NCI-H748 (cell line): ENCODE measurements at regions not wholly inside any gene's neighbourhood (a gene's known extent, or its start where the extent isn't known, plus 50 kb on each side); places are given as distances from the start of the nearest gene placed in this dataset.

Source experiments
- DNase-seq: peaks from one replicate; lab custom pipeline; 2025; ENCODE audit not compliant: unreplicated experiment; lab: John Stamatoyannopoulos, UW

DNA sequence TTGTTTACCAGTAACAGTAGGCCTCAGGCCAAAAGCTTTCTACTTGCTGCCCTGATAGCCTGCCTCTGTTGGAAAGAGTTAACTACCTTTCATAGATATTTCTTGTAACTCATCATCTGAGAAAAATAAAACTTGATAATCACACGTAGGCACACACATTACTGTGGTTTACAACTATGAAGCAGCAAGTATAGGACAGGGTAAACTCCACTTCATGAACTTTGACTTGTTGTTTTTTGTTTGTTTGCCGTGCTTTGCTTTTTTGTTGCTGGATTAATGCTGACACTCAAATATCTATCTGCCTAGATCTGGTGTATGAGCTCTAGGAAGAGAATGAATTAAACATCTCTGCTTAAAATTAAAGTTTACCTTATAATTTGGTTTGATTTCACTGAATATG is 924.7 kb upstream of the ADGRL2 start:
- DNase-seq, result no peak

DNA sequence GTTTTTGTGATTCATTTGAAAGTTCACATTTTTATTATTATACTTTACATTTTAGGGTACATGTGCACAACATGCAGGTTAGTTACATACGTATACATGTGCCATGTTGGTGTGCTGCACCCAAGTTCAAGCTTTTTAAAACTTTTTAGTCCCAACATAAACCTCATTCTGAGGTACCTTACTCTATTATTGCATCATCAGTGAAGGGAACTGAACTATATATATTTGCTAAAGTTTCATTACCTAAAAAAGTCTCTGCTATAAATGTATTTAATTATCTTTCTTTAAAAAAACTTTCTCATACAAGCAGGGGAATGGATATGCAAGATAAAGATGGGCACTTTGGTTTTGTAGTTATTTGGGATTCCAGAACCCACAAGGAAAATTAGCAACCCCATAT is 931.4 kb upstream of the ADGRL2 start:
- no peak for DNase-seq

DNA sequence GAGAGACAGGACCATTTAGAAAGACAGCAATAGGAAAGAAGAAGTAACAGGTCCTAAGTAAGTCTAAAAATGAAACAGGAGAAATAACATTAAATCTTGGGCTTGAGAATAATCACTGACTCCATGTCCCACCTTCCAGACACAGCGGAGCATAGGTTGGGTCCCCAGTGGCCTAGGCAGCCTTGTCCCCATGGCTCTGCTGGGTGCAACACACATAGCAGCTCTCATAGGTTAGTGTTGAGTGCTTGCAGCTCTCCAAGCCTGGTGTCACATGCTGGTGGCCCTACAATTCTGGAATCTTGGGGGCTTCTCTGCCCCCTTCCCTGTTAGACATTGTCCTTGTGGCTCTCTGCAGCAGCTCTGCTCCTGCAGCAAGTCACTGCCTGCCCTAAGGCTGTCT is 952.8 kb upstream of the ADGRL2 start:
- no peak for DNase-seq

DNA sequence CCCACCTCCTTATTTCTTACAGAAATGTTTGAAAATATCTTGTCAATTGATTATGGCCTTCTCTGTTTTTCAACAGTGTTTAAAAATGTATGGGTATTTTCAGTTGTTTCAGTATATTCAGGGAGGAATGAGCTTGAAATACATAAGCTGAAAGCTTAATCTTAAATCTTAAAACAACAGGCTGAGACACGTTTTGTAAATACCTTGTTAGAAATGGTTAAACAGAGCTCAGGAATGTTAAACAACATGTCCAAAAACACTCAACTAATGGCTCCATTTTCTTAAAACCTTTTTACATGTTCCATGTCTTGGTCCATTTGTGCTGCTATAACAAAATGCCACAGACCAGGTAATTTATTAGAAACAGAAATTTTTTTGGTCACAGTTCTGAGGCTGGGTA is 953.8 kb upstream of the ADGRL2 start:
- DNase-seq, result no peak

DNA sequence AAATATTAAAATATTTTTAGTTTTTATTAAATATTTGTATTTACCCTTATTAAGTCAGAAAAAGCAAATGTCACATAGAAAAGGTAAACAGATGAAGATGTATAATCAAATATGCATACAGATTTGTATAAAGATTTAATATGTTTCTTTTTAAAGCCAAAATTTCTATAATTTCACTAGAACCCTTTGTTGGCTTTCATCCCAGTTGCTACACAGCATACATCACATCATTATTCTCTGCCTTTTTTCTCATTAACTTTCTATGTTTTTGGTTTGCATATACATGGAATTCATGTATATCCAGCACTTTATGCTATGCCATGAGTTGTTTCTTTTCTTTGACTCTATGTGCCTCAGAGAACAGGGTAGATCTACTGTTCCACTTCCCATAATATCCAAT is 957.9 kb upstream of the ADGRL2 start:
- DNase-seq, result no peak

DNA sequence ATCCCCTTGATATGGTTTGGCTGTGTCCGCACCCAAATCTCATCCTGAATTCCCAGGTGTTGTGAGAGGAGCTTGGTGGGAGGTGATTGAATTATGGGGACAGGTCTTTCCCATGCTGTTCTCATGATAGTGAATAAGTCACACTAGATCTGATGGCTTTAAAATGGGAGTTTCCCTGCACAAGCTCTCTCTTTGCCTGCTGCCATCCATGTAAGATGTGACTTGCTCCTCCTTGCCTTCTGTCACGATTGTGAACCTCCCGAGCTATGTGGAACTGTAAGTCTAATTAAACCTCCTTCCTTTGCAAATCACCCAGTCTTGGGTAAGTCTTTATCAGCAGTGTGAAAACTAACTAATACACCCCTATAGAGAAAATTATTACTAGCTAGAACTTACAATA is 959.5 kb upstream of the ADGRL2 start:
- no peak for DNase-seq

DNA sequence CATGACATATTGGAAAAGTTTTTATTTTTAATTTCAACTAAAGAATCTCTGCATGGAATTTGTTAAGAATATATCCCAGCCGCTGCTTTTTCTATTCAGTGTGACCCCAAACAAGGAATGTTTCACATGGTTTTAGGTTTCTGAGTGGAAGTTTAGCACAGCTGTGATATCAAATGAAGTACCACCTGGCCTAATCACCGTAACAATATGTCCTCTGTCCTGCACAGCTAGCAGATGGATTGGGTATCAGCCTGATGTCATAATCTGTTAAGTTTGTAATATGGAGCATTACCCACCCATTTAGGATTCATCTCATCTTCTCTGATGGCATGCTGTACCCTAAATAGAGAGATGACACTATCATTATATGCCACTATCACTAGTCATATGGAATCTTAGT is 963.7 kb upstream of the ADGRL2 start:
- no peak for DNase-seq

DNA sequence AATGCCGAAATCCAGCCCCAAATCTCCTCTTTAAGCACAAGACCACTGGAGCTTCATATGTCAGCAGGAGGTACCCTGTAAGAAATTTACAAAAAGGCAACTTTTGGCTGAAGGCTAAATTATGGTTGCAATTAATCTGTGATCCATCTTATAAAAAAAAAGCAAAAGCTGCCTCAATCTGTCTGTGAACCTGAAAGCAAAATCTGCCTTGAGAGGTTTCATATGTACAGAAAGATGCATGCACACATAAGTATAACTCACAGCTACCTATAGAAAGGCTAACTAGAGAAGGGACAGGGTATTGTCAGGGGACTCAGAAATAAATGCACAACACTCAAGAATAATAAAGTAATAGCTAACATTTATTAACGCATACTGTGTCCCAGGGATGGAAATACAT is 964.2 kb upstream of the ADGRL2 start:
- DNase-seq, result no peak

DNA sequence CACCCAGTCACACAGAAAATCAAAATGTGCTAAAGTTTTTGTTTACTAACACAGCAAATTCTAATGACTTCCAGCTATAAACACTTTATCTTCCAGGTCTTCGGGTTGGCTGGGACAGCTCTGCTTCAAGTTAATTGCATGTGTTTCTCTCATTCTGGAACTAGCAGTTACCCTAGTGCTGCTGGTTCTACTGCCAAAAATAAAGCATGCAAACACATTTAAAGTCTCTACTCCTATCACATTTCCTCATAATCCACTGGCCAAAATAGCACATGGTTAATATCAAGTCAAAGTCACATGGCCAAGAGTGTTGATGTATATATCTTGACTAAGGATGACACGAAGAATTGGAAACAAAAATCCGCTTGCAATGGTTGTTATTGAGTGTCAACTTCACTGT is 973.1 kb upstream of the ADGRL2 start:
- DNase-seq, result no peak

DNA sequence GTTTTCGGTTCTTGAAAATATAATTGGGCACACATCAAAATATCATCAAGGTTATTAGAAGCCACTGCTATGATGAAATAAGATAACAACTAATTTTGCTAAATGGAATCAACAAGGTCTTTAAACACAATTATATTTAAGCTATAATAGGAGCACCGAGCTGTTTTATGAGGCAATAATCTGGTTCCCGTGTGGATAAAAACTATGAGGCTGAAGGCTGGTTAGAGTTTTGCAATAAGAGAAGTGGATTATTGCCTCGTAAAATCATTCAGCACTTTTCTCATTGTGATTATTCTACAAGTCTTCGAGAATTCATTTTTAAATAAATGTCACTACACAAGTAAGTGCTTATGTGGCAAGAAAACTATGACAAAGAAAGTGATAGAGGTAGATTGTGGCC is 975.7 kb upstream of the ADGRL2 start:
- no peak for DNase-seq

DNA sequence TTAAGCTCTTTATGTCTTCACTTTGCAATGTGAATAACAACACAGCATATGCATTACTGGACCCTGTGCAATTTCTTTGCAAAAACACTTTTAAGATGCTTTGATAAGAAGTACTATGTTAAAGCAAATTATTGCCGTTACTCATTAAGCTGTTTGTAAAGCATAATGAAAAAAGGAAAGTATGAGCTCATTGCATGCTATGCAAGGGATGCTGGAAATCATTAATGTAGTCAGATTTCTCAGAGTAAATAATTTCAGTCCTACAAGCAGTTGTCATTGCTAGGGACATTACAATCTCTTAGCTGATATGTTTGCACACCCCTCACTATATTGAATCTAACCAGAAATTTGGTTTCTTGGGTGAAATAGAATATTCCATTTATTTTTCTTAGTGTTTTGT is 982.5 kb upstream of the ADGRL2 start:
- no peak for DNase-seq

DNA sequence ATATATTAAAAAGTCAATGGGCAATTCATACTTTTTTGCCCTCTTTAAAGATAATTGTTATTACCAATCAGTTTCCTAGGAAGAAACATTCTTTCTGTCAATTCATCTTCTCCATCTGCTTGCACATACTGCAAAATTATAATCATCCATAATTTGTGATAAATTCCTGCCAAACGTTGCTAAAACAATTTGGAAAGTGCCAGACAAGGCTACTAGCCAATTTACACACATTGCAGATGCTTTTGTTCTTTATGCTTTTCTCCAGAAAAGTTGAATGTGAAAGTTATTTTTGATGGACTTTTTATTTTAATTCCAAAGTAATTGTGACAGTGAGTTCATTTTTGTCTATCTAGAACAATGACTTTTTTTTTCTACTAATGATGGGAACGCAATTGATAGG is 992.8 kb upstream of the ADGRL2 start:
- no peak for DNase-seq

DNA sequence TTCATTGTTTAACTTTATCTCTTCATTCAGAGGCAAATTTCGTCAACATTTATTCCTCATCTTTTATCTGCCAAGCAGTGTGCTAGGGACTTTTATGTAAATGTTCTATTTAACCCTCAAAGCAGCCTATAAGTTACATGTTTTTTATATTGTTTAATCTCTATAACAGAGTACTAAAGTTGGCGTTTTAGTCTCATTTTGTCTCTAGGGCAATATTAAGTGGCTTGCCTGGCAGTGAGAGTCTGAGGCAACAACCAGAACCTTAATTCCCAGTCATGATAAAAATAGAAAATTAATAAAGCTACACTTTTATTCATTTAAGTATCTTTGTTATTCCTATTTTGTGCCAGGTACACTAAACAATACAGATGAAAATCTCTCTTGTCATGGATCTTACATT is 994.3 kb upstream of the ADGRL2 start:
- no peak for DNase-seq

DNA sequence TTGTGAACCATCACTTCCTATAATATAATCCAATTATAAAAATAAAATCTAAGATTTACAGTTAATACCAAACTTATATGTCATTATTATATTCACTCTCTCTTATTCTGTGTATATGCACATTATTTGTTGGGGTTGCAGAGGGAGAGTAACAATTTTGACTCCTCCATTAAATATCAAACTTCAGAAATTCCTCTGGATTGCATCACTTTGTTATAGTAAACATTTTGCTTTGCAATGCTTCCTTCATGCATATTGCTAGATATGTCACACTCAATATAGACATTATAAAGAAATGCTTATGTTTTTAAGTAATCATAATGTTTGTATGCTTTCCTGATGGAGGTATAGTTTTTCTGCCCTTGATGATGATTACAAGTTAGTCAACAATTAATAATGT is 999.0 kb upstream of the ADGRL2 start:
- DNase-seq, result no peak

DNA sequence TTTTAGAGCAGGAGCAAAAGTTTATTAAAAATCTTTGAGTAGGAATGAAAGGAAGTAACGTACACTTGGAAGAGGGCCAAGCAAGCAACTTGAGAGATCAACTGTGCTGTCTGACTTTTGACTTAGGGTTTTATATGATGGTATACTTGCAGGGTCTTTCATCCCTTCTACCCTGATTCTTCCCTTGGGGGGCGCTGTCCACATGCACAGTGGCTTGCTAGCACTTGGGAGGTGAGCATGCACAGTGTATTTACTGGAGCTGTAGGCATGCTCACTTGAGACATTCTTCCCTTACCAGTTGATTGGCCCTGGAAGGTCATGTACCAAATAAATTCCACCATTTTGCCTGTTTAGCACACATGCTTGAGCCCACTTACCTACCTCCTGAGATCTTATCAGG is 1001.3 kb upstream of the ADGRL2 start:
- DNase-seq, result peak; percentile 15

DNA sequence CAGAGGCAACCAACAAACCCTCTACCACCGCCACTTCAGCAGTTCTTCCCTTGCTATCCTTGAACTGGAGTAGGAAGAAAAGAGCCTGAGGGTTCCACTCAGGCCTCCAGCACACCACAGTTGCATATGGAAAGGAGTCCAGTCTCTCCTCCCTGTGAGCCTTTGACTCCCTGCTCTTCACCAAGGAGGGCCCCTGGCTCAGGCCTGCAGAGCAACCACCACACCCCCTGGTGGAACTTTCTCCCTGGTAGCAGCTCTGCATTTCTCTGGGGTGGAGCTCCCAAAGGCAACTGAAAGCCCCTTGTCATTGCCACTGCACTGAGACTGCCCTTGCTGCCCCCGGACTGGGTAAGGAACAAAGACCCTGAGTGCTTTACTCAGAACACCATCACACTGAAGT is 1021.5 kb upstream of the ADGRL2 start:
- DNase-seq, result no peak

DNA sequence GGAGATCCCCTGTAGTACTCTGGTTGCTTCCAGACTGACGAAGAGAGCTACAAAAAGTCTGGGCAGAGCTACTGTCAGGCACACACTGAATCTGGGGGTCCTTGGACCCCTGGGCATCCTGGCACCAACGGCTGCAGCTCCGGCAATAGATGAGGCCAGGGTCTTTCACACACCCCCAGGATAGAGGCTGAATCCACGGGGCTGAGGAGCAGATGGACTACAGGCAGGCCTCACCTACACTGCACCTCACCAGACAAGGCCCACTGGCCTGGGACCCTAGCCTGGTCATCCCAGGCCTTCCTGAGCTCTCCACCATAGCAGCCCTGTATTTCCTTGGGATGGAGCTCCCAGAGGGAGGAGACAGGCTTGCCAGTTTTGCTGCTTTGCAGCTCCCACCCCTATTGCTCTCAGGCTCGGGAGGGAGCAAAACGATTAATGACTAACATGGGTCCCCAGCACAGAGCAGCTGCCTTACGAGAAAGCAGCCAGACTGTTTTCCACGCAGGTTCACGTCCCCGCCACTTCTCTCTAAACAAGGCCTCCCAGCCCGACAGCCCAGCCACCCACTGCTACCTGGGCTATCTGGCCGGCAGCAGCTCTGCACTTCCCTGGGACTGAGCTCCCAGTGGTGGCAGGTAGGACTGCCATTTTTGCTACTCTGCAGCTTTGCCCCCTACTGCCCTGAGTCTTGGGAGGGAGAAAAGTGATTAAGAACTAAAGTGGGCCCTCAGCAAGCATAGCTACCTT is 1022.5 kb upstream of the ADGRL2 start:
- no peak for DNase-seq

DNA sequence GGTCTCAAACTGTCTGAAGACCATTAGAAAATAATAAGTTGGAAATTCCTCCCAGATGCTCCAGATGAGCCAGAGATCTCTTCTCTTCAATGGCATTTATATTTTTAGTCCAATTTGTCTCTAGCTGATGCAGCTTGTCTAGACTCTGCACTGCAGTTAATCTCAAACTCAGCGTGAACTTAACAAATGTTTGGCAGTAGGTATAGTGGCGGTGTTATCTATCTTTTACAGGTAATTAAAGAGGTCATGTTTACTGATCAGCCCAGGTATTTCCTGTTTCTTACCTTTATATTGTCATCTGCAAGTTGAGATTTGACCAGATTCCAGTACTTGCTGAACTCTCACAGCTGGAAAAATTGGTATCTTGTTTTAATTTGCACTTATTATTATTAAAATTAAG is 1024.5 kb upstream of the ADGRL2 start:
- peak; percentile 31 for DNase-seq

DNA sequence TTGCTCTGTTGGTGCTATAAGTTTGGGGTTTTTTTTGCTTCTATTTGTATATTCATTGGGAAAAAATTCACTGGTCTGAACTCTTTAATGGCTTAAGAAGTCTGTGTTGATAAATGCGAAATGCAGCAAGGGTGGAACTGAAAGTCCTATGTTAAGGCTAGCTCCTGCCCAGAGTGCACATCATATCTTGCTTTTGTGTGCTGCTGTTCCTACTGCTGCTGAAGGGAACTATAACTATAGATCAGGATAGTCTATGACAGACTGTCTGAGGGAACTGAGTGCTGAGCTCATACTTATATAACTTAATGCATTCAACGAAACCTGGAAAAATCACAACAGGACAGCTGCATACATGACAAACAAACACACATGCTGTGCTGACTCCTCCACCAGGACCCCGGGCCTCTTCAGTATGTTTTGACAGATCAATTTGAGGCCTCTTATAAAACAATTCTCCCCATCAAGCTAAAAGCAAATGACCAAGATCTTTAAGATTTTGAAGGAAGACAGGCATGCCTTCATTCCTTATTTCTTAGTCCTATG is 1031.5 kb upstream of the ADGRL2 start:
- DNase-seq, result no peak

DNA sequence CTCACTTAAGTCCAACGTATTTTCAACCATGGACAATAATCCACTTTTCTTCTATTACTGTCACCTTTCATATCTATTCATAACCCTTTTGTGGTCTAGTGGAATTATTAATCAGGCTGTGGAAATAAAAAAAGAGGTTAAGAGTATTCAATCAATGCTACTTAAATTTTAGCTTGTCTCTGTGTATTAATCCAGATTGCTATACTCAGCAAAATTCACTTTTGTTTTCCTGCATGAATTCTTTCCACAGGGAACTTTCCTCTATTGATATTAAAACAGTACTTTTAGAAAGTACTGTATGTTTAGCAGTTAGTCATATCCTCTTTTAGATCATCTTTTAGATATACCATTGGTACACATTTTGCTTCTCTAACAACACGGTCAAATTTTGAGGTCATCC is 1033.0 kb upstream of the ADGRL2 start:
- no peak for DNase-seq

DNA sequence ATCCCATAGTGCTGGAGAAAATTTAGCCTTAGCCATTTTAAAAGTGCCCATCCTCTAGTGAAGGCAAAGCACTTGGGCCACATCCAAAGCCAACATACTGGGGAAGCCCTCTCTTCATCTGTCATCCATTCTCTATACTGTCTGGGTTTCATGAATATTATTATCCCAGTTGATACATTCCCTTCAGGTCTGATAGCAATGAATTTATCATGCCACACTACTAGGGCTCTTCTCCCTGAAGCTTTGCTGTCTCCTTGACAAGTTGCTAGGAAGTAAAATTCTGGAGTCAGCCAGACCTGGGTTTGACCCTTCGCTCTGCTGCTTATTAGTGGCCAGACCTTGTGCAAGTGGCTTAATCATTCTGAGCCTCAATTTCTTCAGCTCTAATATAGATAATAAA is 1041.4 kb upstream of the ADGRL2 start:
- DNase-seq, result no peak

DNA sequence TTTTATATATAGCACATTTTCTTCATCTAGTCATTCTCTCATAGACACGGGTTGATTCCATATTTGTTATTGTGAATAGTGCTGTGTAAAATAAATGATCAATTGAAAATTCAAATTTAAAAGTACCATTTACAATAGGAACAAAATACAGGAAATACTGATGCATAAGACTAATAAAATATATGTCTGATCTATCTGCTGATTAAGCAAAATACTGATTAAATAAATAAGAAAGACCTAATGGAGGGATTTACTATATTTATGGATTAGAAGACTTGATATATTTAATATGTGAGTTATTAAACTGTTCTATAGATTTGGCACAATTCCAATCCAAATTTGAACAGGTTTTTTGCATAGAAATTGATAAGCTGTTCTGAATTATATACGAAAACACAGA is 1044.8 kb upstream of the ADGRL2 start:
- DNase-seq, result no peak

DNA sequence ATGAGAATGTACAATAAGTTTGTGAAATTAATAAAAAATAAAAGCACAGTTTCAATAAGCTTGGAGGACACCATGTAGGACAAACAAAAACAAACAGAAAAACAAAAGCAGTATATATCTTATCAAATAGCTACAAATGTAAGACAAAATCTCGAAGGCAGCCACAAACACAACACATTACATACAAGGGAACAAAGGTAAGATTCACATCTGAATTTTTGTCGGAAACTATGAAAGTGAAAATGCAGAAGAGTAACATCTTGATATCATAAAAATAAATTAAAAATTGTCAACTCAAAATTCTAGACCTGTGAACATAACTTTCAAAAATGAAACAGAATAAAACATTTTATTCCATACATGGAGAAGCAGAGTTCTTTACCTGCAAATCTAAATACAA is 1049.5 kb upstream of the ADGRL2 start:
- no peak for DNase-seq
